Renal cortex interstitium (tissue), 11 donors: ENCODE measurements at regions not wholly inside any gene's neighbourhood (a gene's known extent, or its start where the extent isn't known, plus 50 kb on each side); places are given as distances from the start of the nearest gene placed in this dataset.

ENCODE experiments used
- DNase-seq, 11 donors: peaks; one replicate each; pipeline ENCODE4 v3.0.0-alpha.2; 2013; ENCODE audit warnings: low read depth in 9 of 11, low spot score in 4 of 11; ENCODE audit errors: extremely low read depth in 1 of 11

DNA sequence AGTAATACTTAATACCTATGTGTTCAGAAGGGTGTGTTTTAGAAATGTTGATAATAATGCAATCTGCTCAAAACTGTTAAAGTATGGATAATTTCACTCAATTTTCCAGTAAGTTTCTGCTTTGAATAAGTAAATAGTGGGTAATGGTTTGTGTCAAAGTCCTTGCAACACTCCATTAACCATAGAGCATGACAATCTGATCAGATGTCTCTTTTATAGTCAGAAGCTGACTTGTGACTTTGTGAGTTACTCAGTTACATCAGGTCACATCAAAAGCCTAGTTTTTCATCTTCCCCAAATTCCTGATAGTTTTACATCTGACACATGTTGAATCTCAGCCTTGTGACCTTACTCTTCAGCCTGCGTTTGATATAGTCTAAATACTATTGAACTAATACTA is 338.0 kb downstream of the EFNB2 start:
- DNase-seq: peak in 2 of 11 donors; percentile 31

DNA sequence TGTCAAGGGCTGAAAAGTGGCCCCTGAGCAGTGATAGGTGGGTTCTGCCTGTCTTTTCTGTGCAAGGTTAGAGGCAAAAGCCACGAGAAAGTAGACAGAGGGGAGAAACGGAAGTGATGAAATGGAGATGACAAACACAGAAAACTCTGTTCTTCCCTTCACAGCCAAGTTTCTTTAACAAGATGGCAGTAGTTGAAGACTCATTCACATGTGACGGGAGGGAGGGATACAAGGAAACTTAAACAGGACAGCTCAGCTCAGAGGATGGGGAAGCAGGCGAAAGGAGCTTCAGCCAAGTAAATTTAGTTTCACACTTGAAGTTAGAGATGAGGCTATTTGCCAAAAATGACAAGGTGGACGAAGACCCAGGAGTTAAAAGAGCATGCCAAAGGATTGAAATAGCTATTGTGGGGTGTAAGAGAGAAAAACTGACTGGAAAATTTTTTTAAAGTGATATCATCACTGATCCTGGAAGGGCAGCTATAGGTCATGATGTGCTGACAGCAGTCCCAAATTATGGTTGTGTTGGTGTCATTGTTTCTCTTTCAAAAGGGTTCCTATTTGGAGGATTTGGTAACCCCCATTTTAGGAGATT is 347.9 kb downstream of the EFNB2 start:
- DNase-seq: no peak

DNA sequence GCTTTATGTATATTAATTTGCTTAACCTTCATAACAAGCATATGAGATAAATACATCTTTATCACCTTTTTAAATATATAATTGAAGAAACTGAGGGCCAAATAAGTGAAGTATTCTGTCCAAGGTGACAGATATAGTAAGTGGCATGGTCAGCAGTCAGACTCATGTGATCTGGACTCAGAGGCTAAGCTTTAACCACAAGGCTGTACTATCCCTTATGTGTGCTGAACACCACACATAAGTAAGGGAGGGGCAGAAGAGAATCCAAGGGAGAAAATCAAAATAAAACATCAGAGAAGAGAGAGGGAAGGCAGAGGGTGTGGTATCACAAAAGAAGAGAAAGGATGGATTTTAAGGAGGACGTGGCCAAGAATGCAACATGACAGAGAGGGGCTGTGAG is 348.4 kb downstream of the EFNB2 start:
- DNase-seq: no peak

DNA sequence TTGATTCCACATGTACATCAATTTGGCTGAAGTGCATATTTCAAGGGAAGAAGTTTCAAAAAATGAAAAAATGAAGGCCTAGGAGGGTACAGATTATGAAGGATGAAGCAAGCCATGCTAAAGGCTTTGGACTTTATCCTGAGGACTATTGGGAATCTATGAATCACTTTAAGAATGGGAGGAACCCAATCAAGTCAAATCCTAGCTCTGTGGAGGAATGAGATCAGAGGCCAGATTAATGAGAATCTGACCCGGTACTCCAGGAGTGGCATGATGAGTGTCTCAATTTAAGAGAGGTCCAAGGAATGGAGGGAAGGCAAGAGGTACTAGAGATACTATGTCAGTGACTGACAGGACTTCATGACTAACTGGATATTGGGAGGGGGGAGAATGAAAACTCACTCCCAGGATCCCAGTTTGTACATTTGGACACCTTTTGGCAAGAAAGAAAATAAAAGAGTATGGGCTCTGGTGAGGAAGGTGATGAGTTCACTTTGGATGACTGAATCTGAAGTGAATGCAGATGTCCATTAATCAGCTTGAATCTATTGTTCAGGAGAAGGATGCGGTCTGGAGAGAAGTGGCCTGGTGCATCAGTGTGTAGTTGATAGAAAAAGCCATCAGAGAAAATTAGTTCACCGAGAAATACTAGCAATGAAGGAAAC is 349.0 kb downstream of the EFNB2 start:
- DNase-seq: no peak

DNA sequence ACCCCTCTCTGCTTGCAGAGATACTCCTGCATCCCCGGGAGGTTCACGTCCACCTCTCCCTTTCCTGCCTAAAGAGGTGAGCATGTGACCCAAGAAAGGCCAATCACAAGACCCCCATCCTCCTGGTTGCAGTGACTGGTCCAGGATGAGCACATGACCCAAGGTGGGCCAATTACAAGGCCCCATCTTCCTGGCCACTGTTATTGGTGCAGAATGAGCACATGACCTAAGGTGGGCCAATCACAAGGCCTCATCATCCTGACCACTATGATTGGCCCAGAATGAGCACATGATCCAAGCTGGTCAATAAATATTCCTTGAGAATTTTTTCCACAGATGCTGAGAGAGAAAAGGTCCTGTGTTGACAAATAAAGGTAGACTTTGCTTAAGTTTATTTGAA is 350.7 kb downstream of the EFNB2 start:
- no peak for DNase-seq

DNA sequence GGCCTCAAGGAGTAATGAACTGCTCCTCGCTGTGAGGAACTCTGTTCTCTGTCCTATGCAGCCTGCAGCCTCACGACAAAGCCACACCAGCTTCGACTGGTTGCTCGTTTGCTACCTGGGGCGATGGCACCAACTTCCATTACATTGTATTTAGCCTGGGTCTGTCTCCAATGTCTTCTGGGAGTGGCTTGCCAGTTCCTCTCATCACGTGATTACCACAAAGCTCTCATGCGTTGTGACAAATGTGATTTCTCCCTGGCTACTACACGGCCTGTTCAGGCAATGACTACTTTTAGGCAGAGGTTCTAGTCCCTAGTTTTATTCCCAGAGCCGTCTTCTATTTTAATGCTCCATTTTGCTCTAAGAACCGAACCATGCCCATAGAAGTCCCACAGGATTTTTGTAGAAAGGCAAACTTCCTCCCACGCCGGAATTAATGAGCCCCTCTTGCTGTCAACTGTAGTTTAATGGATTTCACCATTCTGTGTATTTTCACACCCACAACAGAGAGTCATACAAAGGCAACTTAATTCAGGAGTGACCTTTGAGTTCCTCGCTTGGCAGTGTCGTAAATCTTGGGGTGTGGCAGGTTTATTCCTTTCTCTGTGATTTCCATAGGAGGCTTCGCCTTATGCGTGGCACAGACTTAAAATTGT is 351.9 kb downstream of the EFNB2 start:
- DNase-seq: peak in 10 of 11 donors; percentile 40 to 76 (median 62)

DNA sequence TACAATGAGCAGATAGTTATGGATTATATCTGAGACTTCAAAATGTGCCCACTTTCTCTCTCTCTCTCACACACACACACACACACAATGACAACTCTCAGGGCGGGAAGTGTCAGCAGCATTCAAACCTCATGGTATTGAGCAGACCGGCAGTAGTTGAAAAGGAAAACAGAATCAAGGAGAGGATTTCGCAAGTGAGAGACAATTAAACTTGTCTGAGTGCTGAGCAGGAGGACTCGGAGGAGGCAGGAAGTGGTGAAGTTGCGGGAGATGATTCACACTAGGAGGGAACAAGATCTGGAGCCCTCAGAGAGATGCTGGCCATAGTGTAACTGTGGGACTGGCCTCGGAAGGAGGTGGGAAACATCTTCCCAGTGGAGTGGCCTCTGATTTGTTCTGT is 353.1 kb downstream of the EFNB2 start:
- DNase-seq: no peak

DNA sequence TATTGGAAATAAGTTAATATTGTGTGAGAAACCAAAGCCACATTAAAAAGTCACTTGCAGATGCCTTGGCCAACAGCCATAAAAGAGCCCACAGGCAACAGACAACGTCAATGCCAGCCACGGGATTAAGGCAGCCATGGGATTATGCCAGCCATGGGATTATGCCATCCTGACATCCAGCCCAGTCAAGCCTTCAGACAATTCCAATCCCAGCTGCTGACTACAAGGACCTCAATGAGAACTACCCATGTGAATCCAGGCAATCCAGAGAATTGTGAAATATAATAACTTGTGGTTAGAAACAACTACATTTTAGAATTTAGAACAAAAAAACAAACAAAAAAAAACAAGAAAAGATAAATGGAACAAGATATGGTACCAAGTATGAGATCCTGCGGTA is 356.6 kb downstream of the EFNB2 start:
- no peak for DNase-seq

DNA sequence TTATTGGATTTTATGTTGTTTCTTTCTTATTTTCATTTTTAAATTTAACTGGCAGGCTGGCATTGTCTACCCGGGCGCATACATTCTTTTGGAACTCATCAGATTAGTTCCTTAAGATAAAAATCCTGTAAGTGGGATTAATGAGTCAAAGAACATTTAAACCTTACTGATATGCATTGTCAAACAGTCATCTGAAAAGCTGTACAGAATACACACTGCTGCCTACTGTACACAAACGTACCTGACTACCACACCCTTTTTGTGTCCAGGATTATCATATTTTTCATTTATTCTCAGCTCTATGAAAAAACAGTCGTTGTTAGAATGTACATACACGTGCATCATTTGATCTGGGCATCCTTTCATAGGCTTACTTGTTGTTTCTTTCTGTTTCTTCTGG is 358.3 kb downstream of the EFNB2 start:
- no peak for DNase-seq

DNA sequence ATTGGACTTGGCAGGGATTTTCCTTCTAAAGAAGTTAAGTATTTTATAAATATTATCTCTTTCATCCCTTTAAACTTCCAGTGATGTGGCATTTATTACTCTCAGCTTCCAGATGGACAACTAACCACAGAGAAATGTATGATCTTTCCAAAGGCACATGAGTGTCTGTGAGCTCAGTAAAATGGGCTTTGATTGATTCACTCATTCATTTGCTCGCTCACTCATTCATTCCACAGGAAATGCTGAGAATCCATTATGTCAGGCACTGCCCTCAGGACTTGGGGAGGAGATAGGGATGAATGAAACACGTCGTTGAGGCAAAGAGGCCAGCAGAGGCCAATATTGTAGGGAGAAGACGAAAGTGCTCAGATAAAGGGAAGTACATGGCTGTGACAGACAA is 359.3 kb downstream of the EFNB2 start:
- DNase-seq: no peak

DNA sequence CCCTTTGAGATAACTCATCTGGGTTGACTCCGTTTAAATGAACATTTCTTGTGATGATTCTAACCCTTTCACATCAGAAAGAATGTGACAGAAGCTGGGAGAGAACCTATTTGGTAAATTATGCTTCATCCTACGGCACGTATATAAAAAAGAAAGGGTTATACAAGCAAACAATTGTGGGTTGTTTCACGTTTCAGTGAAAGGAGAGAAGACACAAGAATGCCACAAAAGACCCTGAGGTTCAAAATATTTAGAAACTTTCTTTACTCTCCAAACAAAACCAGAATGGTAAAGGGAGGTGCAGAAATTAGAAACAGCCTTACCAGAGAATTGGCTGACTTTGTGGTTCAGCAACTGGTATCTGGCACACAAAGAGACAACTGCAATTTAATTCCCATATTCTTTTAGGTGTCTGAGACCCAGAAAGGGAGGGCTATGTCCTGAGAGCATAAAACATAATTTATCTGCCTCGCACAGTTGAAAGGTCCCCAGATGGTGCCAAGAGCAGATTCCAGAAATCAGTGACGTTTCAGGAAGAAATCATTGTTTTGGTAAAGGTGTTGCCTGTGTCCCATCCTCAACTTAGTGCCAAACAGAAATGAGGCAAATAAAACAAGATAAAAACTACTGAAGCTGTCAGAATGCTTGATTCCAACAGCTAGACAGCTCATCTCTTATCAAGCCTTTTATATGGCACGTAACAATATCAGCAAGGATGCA is 361.4 kb downstream of the EFNB2 start:
- DNase-seq: no peak

DNA sequence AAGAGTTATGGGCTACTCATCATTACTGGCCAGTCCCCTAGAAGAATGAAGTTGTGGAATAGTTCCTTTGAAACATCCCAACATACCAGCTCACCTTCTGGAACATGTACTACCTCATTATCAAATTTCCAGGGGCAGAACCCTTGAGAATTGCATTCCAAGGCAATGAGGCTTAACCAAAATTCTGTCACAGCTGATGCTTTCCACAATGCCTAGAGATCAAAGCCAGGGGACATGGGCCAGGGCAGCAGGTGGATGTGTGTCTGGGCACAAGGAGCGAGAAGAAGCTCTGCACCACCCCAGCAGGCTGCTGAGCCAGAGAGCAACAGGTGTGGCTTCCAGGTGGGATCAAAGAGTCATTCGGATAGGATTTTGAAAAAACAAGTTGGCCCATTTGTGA is 362.1 kb downstream of the EFNB2 start:
- DNase-seq: peak in 10 of 11 donors; percentile 41 to 84 (median 62)

DNA sequence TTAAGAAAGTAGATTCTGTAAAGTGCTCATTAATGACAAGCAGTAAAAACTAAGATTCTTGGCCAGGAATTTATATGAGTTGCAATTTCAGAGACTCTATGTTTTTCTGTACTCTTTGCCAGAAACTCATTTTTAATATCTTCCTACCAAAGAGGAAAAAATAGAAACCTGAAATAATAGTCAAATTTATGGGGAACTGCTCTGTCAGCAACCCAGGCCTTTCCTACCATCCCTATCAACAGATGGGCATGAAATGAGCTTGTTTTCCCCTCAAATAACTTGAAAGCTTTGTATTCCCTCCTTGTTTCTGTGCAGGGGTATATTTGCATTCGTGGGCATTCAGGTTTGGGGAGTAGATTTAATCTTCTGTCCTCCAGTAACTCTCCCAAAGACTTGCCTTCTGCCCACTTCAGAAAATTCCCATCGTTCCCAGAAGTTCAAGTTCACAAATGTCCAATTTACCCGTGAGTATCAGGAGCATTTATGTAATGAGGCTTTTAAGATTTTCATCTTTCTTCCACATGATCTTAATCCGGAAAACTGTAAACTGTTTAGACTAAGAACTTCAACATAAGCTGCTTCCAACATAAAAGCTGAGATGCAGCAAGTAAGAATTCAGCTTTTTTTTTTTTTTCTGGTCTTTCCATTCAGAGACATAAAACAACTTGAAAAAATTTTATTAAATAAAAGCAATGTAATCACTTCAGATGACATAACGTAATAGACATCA is 363.1 kb downstream of the EFNB2 start:
- no peak for DNase-seq

DNA sequence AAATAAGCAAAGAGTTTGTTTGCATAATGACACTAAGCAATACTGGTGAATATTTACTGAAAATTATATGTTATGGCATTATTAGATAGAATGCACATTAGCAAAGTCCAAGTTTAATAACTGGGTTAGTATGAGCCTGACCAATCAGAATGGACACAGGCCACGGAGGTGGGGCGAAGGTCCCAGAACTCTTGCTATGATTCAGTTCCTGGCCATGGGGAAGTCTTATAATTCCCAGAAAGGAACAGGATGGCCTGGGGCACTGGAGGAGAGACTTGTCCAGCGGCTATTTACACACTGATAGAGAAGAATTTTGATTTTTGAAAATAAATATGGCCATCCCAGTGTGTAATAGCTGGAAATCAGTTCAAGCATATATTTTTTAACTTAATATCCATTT is 372.0 kb downstream of the EFNB2 start:
- no peak for DNase-seq

DNA sequence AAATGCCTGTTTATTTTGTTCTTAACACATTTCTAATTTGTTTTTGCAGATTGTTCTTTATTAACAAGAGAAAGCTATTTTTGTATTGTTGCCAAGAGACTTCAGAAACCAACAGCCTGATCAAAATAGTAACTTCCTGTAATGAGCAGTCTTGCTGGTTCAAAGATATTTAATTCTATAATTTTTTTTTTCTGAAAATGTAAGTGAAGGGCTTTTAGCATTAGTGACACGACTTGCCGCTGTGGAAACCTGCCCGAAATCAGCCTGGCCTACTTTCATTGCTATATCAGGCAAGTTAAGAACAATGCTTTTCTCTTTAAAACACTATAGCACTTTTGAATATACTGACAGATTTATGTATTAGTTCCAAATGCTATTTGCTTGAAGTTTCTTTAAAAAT is 374.3 kb downstream of the EFNB2 start:
- DNase-seq: no peak

DNA sequence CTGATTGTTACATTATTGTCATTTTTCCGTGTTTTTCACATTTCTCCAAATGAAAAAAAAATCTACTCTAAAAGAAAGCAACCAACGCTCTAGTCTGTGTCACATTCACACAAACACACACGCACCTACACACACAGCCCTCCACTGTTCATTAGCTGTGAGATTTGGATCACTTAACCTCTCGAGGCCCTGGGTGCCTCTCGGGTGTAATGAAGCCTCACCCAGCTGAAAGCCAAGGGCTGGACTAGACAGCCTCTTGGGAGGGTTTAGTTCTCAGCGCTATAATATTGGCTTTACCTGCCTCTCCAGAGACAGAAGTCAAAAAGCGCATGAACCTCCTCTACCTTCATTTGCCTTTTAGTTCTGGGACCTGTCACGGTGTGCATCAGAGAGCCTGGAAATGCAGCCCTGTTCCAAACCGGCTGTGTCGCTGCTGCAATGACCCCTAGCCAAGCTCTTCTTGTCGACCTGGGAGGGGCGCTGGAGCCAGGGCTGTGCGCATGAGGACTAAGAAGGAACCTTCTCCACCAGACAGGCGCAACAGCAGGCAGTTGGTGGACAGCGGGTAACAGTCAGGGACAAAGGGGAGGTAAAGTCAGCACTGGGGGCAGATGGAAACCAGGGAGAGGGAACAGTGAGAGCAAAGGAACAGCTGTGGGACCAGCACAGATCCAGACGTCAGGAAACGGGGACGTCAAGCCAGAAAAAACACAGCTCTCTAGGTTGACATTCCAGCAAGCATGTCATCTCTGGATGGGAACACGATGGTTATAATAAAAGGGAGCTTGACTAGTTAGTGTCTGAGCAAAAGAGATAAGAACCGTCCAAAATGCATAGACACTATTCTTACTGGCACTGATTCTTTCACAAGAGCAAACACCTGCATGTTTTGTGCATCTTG is 375.9 kb downstream of the EFNB2 start:
- DNase-seq: no peak

DNA sequence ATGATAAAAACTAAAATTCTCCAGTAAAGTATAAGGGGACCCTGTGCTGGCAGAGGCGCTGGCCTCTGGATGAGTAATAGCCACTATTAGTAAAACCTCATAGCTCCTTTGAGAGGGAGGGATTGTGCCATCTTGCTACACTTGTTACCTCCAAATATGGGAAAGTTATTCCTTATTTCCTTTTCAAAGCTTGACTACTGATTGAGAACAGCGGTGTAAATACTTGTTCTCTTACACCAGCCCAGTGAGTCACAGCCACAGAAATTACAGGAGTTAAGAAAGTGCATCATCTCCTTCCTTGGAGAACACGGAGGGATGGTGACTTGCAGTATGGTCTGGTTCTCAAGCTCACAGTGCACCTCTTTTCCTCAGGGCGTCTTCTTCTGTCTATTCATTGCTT is 379.0 kb downstream of the EFNB2 start:
- DNase-seq: no peak

DNA sequence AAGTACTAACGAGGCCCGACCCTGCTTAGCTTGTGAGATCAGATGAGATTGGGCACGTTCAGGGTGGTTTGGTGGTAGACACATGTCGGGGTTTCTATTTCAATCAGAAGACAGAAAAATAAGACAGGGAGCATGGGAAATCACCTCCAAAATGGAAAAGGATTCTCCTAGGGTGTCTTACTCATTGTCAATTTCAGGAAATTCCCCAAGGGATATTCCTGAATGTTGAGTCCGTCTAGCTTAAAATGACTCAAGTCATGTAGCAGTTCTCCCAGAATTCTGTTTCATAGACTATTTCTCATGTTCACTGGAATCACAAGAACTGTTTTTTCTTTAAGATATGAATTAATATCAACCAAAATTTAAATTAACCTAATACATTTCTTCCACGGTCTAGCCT is 380.1 kb downstream of the EFNB2 start:
- DNase-seq: no peak

DNA sequence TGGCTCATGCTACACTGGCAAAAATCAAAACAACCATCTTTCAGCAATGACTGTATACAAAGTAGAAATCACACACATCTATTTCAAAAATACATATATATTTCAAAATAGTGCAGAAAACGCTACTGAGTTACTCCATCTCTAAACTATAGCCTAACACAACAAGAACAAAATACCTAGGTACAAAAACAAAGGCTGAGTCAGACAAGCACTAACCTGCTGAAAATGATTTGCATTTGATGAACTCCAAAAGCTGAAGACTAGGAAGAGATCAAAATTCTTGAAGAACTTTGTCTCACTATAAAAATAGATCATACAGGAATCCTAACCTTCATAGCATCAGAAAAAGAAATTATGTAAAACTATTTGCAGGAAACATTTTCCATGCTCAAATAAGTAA is 381.6 kb downstream of the EFNB2 start:
- DNase-seq: no peak
